ENCODE measurements at regions not wholly inside any gene's neighbourhood (a gene's known extent, or its start where the extent isn't known, plus 50 kb on each side); places are given as distances from the start of the nearest gene placed in this dataset.

DNA sequence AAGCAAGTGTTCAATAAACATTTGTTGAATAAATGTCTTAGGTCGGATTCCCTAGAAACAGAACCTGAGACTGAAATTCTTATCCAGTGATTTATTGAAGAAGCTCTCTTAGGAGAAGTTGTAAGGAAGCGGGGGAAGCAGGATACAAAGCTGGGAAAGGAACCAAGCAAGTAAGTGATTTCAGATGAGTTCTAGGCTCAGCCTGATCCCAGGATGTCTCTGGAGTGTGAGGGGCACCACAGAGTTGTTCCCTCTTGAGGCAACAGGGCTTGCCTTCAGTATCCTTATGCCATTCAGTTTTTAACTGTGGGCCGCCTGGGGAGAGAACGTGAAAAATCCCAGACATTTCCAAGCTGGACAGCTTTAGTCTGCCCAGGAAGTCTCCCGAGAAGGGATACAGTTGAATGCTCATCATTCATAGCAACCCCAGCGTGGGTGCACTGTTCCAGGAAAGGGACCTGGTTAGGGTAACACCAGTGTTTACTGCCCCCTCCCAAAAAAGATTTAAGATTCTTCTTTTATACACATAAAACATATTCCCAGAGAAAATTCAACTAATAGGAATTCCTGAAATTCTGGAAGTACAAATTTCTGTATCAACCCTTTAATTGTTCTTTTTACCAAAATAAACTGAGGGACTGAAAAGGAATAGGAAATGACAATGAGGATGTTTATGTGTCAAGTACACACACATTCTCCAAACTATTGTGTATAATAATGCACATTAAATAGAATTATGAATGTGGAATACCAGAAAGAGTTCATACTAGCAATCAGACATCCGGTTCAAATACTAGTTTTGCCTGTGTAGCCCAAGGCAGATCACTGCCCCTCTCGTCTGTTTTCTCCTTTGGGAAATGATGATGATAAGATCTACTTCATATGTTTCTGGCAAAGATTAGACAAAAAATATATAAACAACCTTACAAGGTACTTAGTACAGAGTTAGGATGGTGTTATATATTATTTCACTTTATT, 592.1 kb upstream of the CDH2 start:
- Mint-ChIP-seq H3K27me3 (ENCODE audit: low read depth) (no peaks in the 10 kb centered on the region), H3K9me3 (ENCODE audit: insufficient read depth) (no peaks in the 10 kb centered on the region), H3K4me1 (ENCODE audit: low read depth) (peaks cover 2% of the 10 kb centered on the region), H3K36me3 (ENCODE audit: low read depth) (no peaks in the 10 kb centered on the region), H3K4me3 (no peak overlapping the region), H3K27ac (no peak overlapping the region)
- CTCF ChIA-PET, result no interaction called here
- POLR2A ChIA-PET, result no interaction called here
- no peak for DNase-seq
- ATAC-seq, result no peak

- H3K4me1 Mint-ChIP-seq (ENCODE audit: low read depth), result peaks cover 2% of the 10 kb centered on the region
- H3K27me3 Mint-ChIP-seq (ENCODE audit: low read depth), result no peaks in the 10 kb centered on the region
- ChIA-PET CTCF (no interaction called here), POLR2A (no interaction called here)
- H3K27ac Mint-ChIP-seq, result no peak overlapping the region
- H3K4me3 Mint-ChIP-seq, result no peak overlapping the region
- DNase-seq (no peak), ATAC-seq (no peak)
- no peaks in the 10 kb centered on the region for H3K36me3 Mint-ChIP-seq (ENCODE audit: low read depth)
- no peaks in the 10 kb centered on the region for H3K9me3 Mint-ChIP-seq (ENCODE audit: insufficient read depth)
Measured at GRCh38 chr18:28767727-28768211, 590.8 kb upstream of the CDH2 start.

DNA sequence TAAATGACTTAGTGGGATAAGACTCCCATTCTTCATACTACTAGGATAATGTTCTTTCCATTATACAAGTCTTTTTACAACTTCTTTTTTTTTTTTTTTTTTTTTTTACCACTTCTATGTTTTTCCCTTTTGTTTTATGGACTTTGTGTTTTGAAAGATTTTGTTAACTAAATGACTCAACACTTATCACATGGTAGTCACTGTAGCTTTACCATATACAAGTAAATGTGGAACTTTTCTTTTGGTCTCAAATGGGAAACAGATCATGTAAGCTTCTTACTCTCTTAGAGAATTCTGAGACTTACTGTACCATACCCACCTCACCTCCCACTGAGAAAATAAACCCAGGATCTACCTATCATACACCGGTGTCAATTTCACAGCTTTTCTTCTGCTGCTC, 590.3 kb upstream of the CDH2 start:
- no peaks in the 10 kb centered on the region for H3K27me3 Mint-ChIP-seq (ENCODE audit: low read depth)
- no peak for DNase-seq
- no peaks in the 10 kb centered on the region for H3K36me3 Mint-ChIP-seq (ENCODE audit: low read depth)
- no peak overlapping the region for H3K27ac Mint-ChIP-seq
- ATAC-seq, result no peak
- no peak overlapping the region for H3K4me3 Mint-ChIP-seq
- peaks cover 2% of the 10 kb centered on the region for H3K4me1 Mint-ChIP-seq (ENCODE audit: low read depth)
- ChIA-PET POLR2A (no interaction called here), CTCF (no interaction called here)
- H3K9me3 Mint-ChIP-seq (ENCODE audit: insufficient read depth), result no peaks in the 10 kb centered on the region

DNA sequence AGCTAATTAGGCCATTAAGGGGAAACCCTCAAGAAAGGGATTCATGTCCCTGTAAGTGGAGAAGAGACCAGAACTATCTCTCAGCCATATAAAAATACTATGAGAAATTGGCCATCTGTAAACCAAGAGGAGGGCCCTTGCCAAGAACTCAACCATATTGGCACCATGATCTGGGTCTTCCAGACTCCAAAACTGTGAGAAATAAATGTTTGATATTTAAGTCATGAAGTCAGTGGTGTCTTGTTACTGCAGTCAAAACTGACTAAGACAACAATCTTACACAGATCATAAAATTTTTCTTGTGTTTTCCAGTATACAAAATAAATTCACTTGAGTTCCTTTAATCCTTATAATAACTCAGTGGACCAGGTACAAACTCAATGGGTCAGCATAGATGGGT, 589.8 kb upstream of the CDH2 start:
- POLR2A ChIA-PET, result no interaction called here
- ATAC-seq, result no peak
- Mint-ChIP-seq H3K9me3 (ENCODE audit: insufficient read depth) (no peaks in the 10 kb centered on the region), H3K27me3 (ENCODE audit: low read depth) (no peaks in the 10 kb centered on the region), H3K27ac (no peak overlapping the region), H3K36me3 (ENCODE audit: low read depth) (no peaks in the 10 kb centered on the region), H3K4me3 (no peak overlapping the region), H3K4me1 (ENCODE audit: low read depth) (peaks cover 2% of the 10 kb centered on the region)
- CTCF ChIA-PET, result no interaction called here
- no peak for DNase-seq

DNA sequence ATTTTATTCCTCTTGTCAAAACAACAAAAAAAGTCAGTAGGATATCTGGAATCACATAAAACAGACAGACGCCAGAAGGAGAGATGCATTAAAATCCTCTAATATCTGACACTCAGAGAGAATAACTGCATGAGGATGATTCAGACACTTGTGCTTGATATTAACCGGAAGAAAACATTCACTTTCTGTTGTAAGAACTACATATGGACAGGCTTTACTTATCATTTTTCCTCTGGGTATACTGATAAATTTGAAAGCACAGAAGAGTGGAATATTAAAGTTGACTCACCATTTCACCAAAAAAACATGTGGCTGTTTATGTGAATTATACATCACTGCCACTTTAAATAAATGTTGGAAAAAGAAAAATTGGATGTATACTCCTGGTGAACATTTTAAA, 589.1 kb upstream of the CDH2 start:
- Mint-ChIP-seq H3K4me1 (ENCODE audit: low read depth) (no peaks in the 10 kb centered on the region), H3K36me3 (ENCODE audit: low read depth) (no peaks in the 10 kb centered on the region), H3K4me3 (no peak overlapping the region), H3K9me3 (ENCODE audit: insufficient read depth) (no peaks in the 10 kb centered on the region), H3K27me3 (ENCODE audit: low read depth) (no peaks in the 10 kb centered on the region), H3K27ac (no peak overlapping the region)
- DNase-seq, result no peak
- ChIA-PET POLR2A (no interaction called here), CTCF (no interaction called here)
- no peak for ATAC-seq

- DNase-seq (no peak), ATAC-seq (no peak)
- Mint-ChIP-seq H3K4me3 (no peak overlapping the region), H3K27ac (no peak overlapping the region), H3K4me1 (ENCODE audit: low read depth) (no peaks in the 10 kb centered on the region), H3K36me3 (ENCODE audit: low read depth) (no peaks in the 10 kb centered on the region), H3K27me3 (ENCODE audit: low read depth) (no peaks in the 10 kb centered on the region), H3K9me3 (ENCODE audit: insufficient read depth) (no peaks in the 10 kb centered on the region)
- POLR2A ChIA-PET, result no interaction called here
- CTCF ChIA-PET, result no interaction called here
Measured at GRCh38 chr18:28760299-28760698, 583.4 kb upstream of the CDH2 start.

- Mint-ChIP-seq H3K27ac (no peak overlapping the region), H3K9me3 (ENCODE audit: insufficient read depth) (no peaks in the 10 kb centered on the region), H3K36me3 (ENCODE audit: low read depth) (no peaks in the 10 kb centered on the region), H3K27me3 (ENCODE audit: low read depth) (no peaks in the 10 kb centered on the region), H3K4me1 (ENCODE audit: low read depth) (no peaks in the 10 kb centered on the region), H3K4me3 (no peak overlapping the region)
- ATAC-seq (no peak), DNase-seq (no peak)
- ChIA-PET CTCF (no interaction called here), POLR2A (no interaction called here)
Measured at GRCh38 chr18:28757466-28758008, 580.6 kb upstream of the CDH2 start.

GRCh38 chr18:28743115-28743514, 566.2 kb upstream of the CDH2 start:
- Mint-ChIP-seq H3K27me3 (ENCODE audit: low read depth) (no peaks in the 10 kb centered on the region), H3K36me3 (ENCODE audit: low read depth) (no peaks in the 10 kb centered on the region), H3K9me3 (ENCODE audit: insufficient read depth) (no peaks in the 10 kb centered on the region), H3K27ac (no peak overlapping the region), H3K4me3 (no peak overlapping the region), H3K4me1 (ENCODE audit: low read depth) (no peaks in the 10 kb centered on the region)
- no peak for ATAC-seq
- POLR2A ChIA-PET, result no interaction called here
- DNase-seq, result no peak
- CTCF ChIA-PET, result no interaction called here

GRCh38 chr18:28740575-28740974, 563.6 kb upstream of the CDH2 start:
- CTCF ChIA-PET, result no interaction called here
- POLR2A ChIA-PET, result no interaction called here
- no peak for ATAC-seq
- Mint-ChIP-seq H3K27me3 (ENCODE audit: low read depth) (no peaks in the 10 kb centered on the region), H3K27ac (no peak overlapping the region), H3K9me3 (ENCODE audit: insufficient read depth) (peaks cover 3% of the 10 kb centered on the region), H3K4me1 (ENCODE audit: low read depth) (no peaks in the 10 kb centered on the region), H3K4me3 (no peak overlapping the region), H3K36me3 (ENCODE audit: low read depth) (no peaks in the 10 kb centered on the region)
- DNase-seq, result no peak

GRCh38 chr18:28736951-28737350, 560.0 kb upstream of the CDH2 start:
- no peaks in the 10 kb centered on the region for H3K4me1 Mint-ChIP-seq (ENCODE audit: low read depth)

DNA sequence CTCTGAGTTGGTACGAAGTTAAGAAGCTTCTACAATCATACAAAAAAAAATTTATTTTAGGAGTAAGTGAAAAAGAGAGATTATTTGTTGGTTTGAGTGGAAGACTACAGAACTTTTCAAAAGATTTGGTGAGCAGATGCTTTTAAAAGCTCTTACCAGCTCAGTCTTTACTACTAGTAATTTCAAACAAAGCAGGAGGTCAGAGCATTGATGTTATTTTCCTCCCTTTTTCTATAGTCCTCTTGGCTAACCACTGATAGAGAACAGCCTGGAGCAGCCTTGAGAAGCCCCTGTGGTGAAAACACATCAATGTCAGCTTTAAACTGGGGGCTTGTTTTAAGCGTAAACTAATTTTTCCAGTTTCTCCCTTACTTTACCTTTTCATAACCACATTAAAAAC, 559.3 kb upstream of the CDH2 start:
- H3K36me3 Mint-ChIP-seq (ENCODE audit: low read depth), result no peaks in the 10 kb centered on the region
- H3K27ac Mint-ChIP-seq, result no peak overlapping the region
- peaks cover 3% of the 10 kb centered on the region for H3K9me3 Mint-ChIP-seq (ENCODE audit: insufficient read depth)
- DNase-seq, result no peak
- no peak overlapping the region for H3K4me3 Mint-ChIP-seq
- POLR2A ChIA-PET, result no interaction called here
- no peaks in the 10 kb centered on the region for H3K4me1 Mint-ChIP-seq (ENCODE audit: low read depth)
- ATAC-seq, result no peak
- CTCF ChIA-PET, result no interaction called here
- H3K27me3 Mint-ChIP-seq (ENCODE audit: low read depth), result no peaks in the 10 kb centered on the region

More at GRCh38 chr18:28736951-28737350, 560.0 kb upstream of the CDH2 start:
- Mint-ChIP-seq H3K9me3 (ENCODE audit: insufficient read depth) (peaks cover 3% of the 10 kb centered on the region), H3K27ac (no peak overlapping the region), H3K36me3 (ENCODE audit: low read depth) (no peaks in the 10 kb centered on the region), H3K27me3 (ENCODE audit: low read depth) (no peaks in the 10 kb centered on the region), H3K4me3 (no peak overlapping the region)
- no peak for ATAC-seq
- no peak for DNase-seq
- ChIA-PET POLR2A (no interaction called here), CTCF (no interaction called here)

DNA sequence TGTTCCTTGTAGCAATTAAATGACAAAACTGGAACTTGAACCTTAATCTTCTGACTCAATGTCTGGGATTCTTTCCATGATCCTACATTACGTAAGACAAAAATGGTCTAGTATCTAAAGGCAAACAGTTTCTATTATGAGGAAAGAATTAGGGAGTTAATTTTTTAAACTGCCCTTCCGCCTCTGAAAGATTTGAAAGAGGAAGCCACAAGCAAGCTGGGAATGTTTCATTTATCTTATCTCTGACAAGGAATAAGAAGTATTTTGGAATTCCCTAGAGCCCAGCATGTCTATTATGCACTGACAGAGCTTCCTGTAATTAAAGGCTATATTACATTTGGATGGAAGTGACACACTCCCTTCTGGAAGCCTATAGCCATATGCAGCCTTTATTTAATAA, 558.8 kb upstream of the CDH2 start:
- H3K9me3 Mint-ChIP-seq (ENCODE audit: insufficient read depth), result peaks cover 3% of the 10 kb centered on the region
- H3K4me3 Mint-ChIP-seq, result no peak overlapping the region
- H3K27me3 Mint-ChIP-seq (ENCODE audit: low read depth), result no peaks in the 10 kb centered on the region
- ATAC-seq (no peak), DNase-seq (no peak)
- POLR2A ChIA-PET, result no interaction called here
- no peak overlapping the region for H3K27ac Mint-ChIP-seq
- no peaks in the 10 kb centered on the region for H3K36me3 Mint-ChIP-seq (ENCODE audit: low read depth)
- no peaks in the 10 kb centered on the region for H3K4me1 Mint-ChIP-seq (ENCODE audit: low read depth)
- CTCF ChIA-PET, result no interaction called here

DNA sequence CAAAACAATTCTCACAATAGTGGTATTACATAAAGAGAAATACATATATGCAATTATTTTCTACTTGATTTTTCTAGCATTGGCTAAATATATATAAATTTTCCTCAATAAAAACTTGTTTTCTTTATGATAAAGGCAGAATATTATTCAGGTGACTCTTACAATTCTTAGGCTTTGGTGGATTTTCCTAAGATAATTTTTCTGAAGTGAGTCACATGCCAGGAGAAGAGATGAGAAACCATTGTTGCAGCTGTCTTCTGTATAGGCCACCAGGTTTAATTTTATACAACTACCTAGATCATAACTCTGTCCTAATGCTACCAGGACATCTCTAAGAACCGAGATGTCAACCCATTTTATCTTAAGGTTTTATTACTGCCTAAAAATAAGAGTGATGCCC, 552.4 kb upstream of the CDH2 start:
- no peak for DNase-seq
- ChIA-PET POLR2A (no interaction called here), CTCF (no interaction called here)
- no peak overlapping the region for H3K4me3 Mint-ChIP-seq
- no peak for ATAC-seq
- no peaks in the 10 kb centered on the region for H3K9me3 Mint-ChIP-seq (ENCODE audit: insufficient read depth)
- no peaks in the 10 kb centered on the region for H3K4me1 Mint-ChIP-seq (ENCODE audit: low read depth)
- H3K27ac Mint-ChIP-seq, result no peak overlapping the region
- no peaks in the 10 kb centered on the region for H3K36me3 Mint-ChIP-seq (ENCODE audit: low read depth)
- H3K27me3 Mint-ChIP-seq (ENCODE audit: low read depth), result no peaks in the 10 kb centered on the region

All from activated CD8-positive, alpha-beta T cell treated with anti-CD3 and anti-CD28 coated beads, Interleukin-2, amount 10 ng/mL, durations not matched to agents 7 days and 5 days (primary cell).